Neural progenitor cell (in vitro differentiated cells): ENCODE measurements at regions not wholly inside any gene's neighbourhood (a gene's known extent, or its start where the extent isn't known, plus 50 kb on each side); places are given as distances from the start of the nearest gene placed in this dataset.

Experiments
- EZH2 ChIP-seq: fragments of 200-600 bp; sonication (generic); IDR thresholded peaks from 2 replicates; pipeline ENCODE4 v1.6.1; 2017; ENCODE audit warnings: antibody characterized with exemption, mild to moderate bottlenecking, moderate library complexity
- EZH2phosphoT487 ChIP-seq: fragments of 200-600 bp; sonication (generic); IDR thresholded peaks from 2 replicates; pipeline ENCODE4 v1.6.1; 2017; ENCODE audit warnings: antibody characterized with exemption
- TF ChIP-seq, protein P1 (sequence below): fragments of 200-600 bp; sonication (generic); IDR thresholded peaks from 2 replicates; pipeline ENCODE4 v1.5.1; 2017; ENCODE audit warnings: antibody characterized with exemption, mild to moderate bottlenecking

DNA sequence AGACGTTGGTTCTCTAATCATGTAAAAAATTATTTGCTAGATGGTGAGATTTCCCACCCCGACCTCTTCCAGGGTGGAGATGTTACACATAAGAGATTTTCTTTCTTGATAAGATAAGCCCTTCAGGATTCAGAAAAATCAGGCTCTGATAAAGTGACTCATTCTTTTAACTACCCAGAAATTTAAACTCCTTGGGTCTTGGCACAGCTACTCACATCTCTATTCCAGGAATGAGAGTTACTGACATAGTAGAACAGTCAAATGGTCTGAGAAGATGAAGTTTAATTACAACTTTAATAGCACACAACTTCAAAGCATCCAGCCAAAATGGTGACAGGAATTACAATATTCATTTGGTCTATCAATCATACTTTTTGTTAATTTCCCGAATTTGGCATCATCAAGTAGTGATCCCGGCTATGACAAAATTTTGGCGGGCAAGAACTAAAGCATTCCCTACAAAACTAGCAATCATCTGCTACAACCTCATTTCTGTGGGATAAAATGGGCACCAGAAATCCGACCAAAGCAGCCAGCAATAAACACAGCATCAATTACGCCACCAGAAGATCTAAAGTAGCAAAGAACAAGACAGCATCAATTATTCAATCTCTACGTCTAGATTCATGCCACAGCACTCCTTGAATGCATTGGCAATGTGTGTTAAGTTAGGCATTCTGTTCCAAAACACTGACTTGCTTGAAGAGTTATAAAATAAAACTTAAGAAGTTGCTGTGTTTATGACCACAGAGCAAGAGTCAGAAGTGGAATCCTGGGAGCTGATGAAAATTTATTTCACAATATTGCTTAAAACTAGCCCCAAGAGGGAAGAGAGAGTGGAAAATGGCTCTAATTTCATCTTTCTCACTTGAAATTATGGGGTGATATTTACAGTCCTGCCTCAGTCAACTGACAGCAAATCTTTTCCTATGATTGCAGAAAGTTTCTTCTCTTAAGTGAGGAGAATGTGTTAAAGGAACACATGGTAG is 565.7 kb upstream of the ANKRD30A start:
- TF ChIP-seq EZH2phosphoT487, result no peak
- TF ChIP-seq, protein P1, sequence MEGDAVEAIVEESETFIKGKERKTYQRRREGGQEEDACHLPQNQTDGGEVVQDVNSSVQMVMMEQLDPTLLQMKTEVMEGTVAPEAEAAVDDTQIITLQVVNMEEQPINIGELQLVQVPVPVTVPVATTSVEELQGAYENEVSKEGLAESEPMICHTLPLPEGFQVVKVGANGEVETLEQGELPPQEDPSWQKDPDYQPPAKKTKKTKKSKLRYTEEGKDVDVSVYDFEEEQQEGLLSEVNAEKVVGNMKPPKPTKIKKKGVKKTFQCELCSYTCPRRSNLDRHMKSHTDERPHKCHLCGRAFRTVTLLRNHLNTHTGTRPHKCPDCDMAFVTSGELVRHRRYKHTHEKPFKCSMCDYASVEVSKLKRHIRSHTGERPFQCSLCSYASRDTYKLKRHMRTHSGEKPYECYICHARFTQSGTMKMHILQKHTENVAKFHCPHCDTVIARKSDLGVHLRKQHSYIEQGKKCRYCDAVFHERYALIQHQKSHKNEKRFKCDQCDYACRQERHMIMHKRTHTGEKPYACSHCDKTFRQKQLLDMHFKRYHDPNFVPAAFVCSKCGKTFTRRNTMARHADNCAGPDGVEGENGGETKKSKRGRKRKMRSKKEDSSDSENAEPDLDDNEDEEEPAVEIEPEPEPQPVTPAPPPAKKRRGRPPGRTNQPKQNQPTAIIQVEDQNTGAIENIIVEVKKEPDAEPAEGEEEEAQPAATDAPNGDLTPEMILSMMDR, result no peak
- no peak for TF ChIP-seq EZH2
